ENCODE measurements at regions not wholly inside any gene's neighbourhood (a gene's known extent, or its start where the extent isn't known, plus 50 kb on each side); places are given as distances from the start of the nearest gene placed in this dataset.

GRCh38 chr5:107124376-107124775, 546.4 kb downstream of the EFNA5 start:
- TF ChIP-seq, protein P1, sequence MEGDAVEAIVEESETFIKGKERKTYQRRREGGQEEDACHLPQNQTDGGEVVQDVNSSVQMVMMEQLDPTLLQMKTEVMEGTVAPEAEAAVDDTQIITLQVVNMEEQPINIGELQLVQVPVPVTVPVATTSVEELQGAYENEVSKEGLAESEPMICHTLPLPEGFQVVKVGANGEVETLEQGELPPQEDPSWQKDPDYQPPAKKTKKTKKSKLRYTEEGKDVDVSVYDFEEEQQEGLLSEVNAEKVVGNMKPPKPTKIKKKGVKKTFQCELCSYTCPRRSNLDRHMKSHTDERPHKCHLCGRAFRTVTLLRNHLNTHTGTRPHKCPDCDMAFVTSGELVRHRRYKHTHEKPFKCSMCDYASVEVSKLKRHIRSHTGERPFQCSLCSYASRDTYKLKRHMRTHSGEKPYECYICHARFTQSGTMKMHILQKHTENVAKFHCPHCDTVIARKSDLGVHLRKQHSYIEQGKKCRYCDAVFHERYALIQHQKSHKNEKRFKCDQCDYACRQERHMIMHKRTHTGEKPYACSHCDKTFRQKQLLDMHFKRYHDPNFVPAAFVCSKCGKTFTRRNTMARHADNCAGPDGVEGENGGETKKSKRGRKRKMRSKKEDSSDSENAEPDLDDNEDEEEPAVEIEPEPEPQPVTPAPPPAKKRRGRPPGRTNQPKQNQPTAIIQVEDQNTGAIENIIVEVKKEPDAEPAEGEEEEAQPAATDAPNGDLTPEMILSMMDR (conservative IDR thresholded peaks at IDR 0.05), result no peak
- TF ChIP-seq ZFX (IDR thresholded peaks at IDR 0.05), result no peak
